ENCODE measurements at regions not wholly inside any gene's neighbourhood (a gene's known extent, or its start where the extent isn't known, plus 50 kb on each side); places are given as distances from the start of the nearest gene placed in this dataset.

- WGBS, 2 donors, result 95 to 100% methylated on average over 1 of the region's 1 CpG
- DNase-seq, result no peak
- H3K4me1 ChIP-seq, result no peaks in the 10 kb centered on the region
- no peaks in the 10 kb centered on the region for H3K9me3 ChIP-seq
- no peaks in the 10 kb centered on the region for H3K27me3 ChIP-seq
- no peak for ATAC-seq (ENCODE audit: low FRiP score in 2 of 2)
- H3K27ac ChIP-seq, result no peak overlapping the region
- no peak overlapping the region for H3K4me3 ChIP-seq
- TF ChIP-seq POLR2A (IDR thresholded peaks at IDR 0.05) (no peak), EP300 (IDR thresholded peaks at IDR 0.05) (no peak), POLR2AphosphoS5 (IDR thresholded peaks at IDR 0.05) (no peak), CTCF (IDR thresholded peaks at IDR 0.05) (no peak)
- no peaks in the 10 kb centered on the region for H3K36me3 ChIP-seq
Observed at GRCh38 chr5:158070859-158071258, 211.9 kb upstream of the CLINT1 start.

DNA sequence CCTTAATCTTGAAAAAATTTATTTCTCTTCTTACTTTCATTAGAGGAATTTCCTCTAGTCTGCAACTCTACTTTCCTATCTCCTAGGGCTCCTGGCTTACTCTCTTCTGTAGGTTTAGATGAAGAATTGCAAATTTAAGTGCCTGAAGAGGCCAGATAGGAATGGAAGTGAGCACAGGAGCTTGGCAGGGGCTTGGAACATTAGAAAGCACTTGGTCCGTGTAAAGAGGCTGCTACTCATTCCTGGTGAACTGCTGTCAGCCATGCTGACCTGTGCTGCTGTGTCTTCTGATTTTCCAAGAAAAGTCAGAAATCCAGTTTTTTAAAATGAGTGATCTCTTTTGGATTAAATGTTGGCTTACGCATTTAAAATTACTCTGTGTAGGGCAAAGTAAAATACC lies 210.9 kb upstream of the CLINT1 start:
- WGBS, 2 donors, result 76 to 83% methylated on average over 2 of the region's 2 CpGs
- Histone ChIP-seq H3K27ac (no peak overlapping the region), H3K9me3 (no peaks in the 10 kb centered on the region)

GRCh38 chr5:158068964-158069363 lies 210.0 kb upstream of the CLINT1 start:
- TF ChIP-seq POLR2A (IDR thresholded peaks at IDR 0.05) (no peak), POLR2AphosphoS5 (IDR thresholded peaks at IDR 0.05) (no peak), EP300 (IDR thresholded peaks at IDR 0.05) (no peak)
- Histone ChIP-seq H3K9me3 (no peaks in the 10 kb centered on the region), H3K4me3 (no peak overlapping the region), H3K36me3 (no peaks in the 10 kb centered on the region), H3K4me1 (no peaks in the 10 kb centered on the region), H3K27ac (no peak overlapping the region), H3K27me3 (no peaks in the 10 kb centered on the region)
- DNase-seq, result no peak
- WGBS, 2 donors, result 78 to 84% methylated on average over 4 of the region's 4 CpGs
- ATAC-seq (ENCODE audit: low FRiP score in 2 of 2), result no peak

More for the DNA sequence above, 210.9 kb upstream of the CLINT1 start:
- no peaks in the 10 kb centered on the region for H3K4me1 ChIP-seq
- no peak overlapping the region for H3K4me3 ChIP-seq
- no peak for ATAC-seq (ENCODE audit: low FRiP score in 2 of 2)
- DNase-seq, result no peak
- TF ChIP-seq POLR2A (IDR thresholded peaks at IDR 0.05) (no peak), CTCF (IDR thresholded peaks at IDR 0.05) (no peak), EP300 (IDR thresholded peaks at IDR 0.05) (no peak), POLR2AphosphoS5 (IDR thresholded peaks at IDR 0.05) (no peak)
- H3K36me3 ChIP-seq, result no peaks in the 10 kb centered on the region
- no peaks in the 10 kb centered on the region for H3K27me3 ChIP-seq

- Histone ChIP-seq H3K4me3 (no peak overlapping the region), H3K27ac (no peak overlapping the region), H3K27me3 (no peaks in the 10 kb centered on the region), H3K36me3 (no peaks in the 10 kb centered on the region), H3K9me3 (no peaks in the 10 kb centered on the region), H3K4me1 (no peaks in the 10 kb centered on the region)
- no peak for ATAC-seq (ENCODE audit: low FRiP score in 2 of 2)
- no peak for TF ChIP-seq POLR2AphosphoS5 (IDR thresholded peaks at IDR 0.05)
- TF ChIP-seq CTCF (IDR thresholded peaks at IDR 0.05), result no peak
- no peak for TF ChIP-seq EP300 (IDR thresholded peaks at IDR 0.05)
- TF ChIP-seq POLR2A (IDR thresholded peaks at IDR 0.05), result no peak
- 0 to 67% methylated on average over 1 of the region's 1 CpG for WGBS, 2 donors
- DNase-seq, result no peak
Observed at GRCh38 chr5:158066076-158066475, 207.1 kb upstream of the CLINT1 start.

GRCh38 chr5:158064334-158065123 lies 205.6 kb upstream of the CLINT1 start:
- DNase-seq (no peak), ATAC-seq (ENCODE audit: low FRiP score in 2 of 2) (no peak)
- Histone ChIP-seq H3K27ac (no peak overlapping the region), H3K4me1 (no peaks in the 10 kb centered on the region), H3K9me3 (no peaks in the 10 kb centered on the region), H3K36me3 (no peaks in the 10 kb centered on the region), H3K4me3 (no peak overlapping the region), H3K27me3 (no peaks in the 10 kb centered on the region)
- WGBS, 2 donors, result 54 to 70% methylated on average over 5 of the region's 5 CpGs
- no peak for TF ChIP-seq POLR2A (IDR thresholded peaks at IDR 0.05)

DNA sequence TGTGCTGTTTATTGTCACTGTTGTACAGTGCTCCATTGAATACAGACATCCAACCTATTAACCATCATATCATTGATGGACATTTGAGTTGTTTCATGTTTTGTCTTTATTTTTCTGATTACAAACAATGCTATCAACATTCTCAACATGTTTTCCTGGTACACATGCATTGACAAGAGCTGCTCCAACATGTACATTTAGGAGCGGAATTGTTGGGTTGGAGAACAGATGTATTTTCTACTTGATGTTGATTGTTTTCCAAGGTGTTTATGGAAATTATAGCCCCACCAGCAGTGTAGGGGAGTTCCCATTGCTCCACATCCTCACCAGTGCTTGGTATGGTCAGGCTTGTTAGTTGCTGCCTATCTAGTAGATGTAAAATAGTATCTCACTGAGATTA lies 204.1 kb upstream of the CLINT1 start:
- Histone ChIP-seq H3K4me3 (no peak overlapping the region), H3K27me3 (no peaks in the 10 kb centered on the region), H3K27ac (no peak overlapping the region), H3K9me3 (no peaks in the 10 kb centered on the region), H3K4me1 (no peaks in the 10 kb centered on the region), H3K36me3 (no peaks in the 10 kb centered on the region)
- ATAC-seq (ENCODE audit: low FRiP score in 2 of 2), result no peak
- 100% methylated on average over 1 of the region's 1 CpG for WGBS, 2 donors
- no peak for DNase-seq
- TF ChIP-seq POLR2AphosphoS5 (IDR thresholded peaks at IDR 0.05) (no peak), EP300 (IDR thresholded peaks at IDR 0.05) (no peak), CTCF (IDR thresholded peaks at IDR 0.05) (no peak), POLR2A (IDR thresholded peaks at IDR 0.05) (no peak)
